H1 (cell line): ENCODE measurements at regions not wholly inside any gene's neighbourhood (a gene's known extent, or its start where the extent isn't known, plus 50 kb on each side); places are given as distances from the start of the nearest gene placed in this dataset.

ENCODE experiments used
- CTCF ChIP-seq, 3 experiments: IDR thresholded peaks; 1 replicate in 2 of 3; 2 replicates in 1 of 3; pipeline versions ENCODE4 v1.5.1 to v1.6.1; 2011; ENCODE audit warnings: low read length in 3 of 3, mild to moderate bottlenecking in 3 of 3, inconsistent platforms in 2 of 3, low read depth in 1 of 3, moderate library complexity in 1 of 3; ENCODE audit not compliant: insufficient read depth in 1 of 3; ENCODE audit errors: control extremely low read depth in 1 of 3
- GABPA ChIP-seq: IDR thresholded peaks from 2 replicates; pipeline ENCODE4 v1.6.1; 2011; ENCODE audit warnings: mild to moderate bottlenecking, low read length, moderate library complexity, borderline replicate concordance; ENCODE audit not compliant: insufficient read depth
- RXRA ChIP-seq: IDR thresholded peaks from 2 replicates; pipeline ENCODE4 v1.6.1; 2011; ENCODE audit warnings: low read depth, mild to moderate bottlenecking, low read length, moderate library complexity; ENCODE audit not compliant: insufficient read depth
- SIN3A ChIP-seq, 2 experiments: IDR thresholded peaks in 1 of 2; conservative IDR thresholded peaks in 1 of 2; 2 replicates each; pipeline ENCODE4 v1.6.1; 2011 to 2012; ENCODE audit warnings: low read length in 2 of 2, improper control_type of control experiment in 1 of 2, low read depth in 1 of 2, mild to moderate bottlenecking in 1 of 2
- SP1 ChIP-seq: IDR thresholded peaks from 2 replicates; pipeline ENCODE4 v1.6.1; 2011; ENCODE audit warnings: low read depth, low read length
- TBP ChIP-seq: IDR thresholded peaks from 2 replicates; pipeline ENCODE4 v1.6.1; 2011; ENCODE audit warnings: low read depth, low read length, improper control_type of control experiment
- ZNF274 ChIP-seq: IDR thresholded peaks from 2 replicates; pipeline ENCODE4 v1.7.0; 2012; ENCODE audit warnings: low read length, borderline replicate concordance; ENCODE audit errors: extremely low read depth

- no peak for TF ChIP-seq CTCF (IDR thresholded peaks at IDR 0.05; ENCODE audit: control extremely low read depth in 1 of 3, insufficient read depth in 1 of 3, low read depth in 1 of 3, low read length in 3 of 3)
- TF ChIP-seq SP1 = no peak
- TF ChIP-seq ZNF274 = no peak
- no peak for TF ChIP-seq TBP
- no peak for TF ChIP-seq RXRA
- TF ChIP-seq GABPA = no peak
- no peak for TF ChIP-seq SIN3A (conservative IDR thresholded peaks at IDR 0.05 in 1 of 2, IDR thresholded peaks at IDR 0.05 in 1 of 2; ENCODE audit: low read depth in 1 of 2, low read length in 2 of 2)
Measured at GRCh38 chr22:49413551-49413950, 414.1 kb downstream of the BRD1 start.
